CD14-positive monocyte (primary cell): ENCODE measurements at regions not wholly inside any gene's neighbourhood (a gene's known extent, or its start where the extent isn't known, plus 50 kb on each side); places are given as distances from the start of the nearest gene placed in this dataset.

Source experiments
- DNase-seq, 3 donors: peaks; one replicate each; pipeline ENCODE4 v3.0.0-alpha.2; 2011 to 2022
- H2AFZ ChIP-seq: 2 replicates; pipeline ENCODE4 v1.6.0; 2012; ENCODE audit warnings: mild to moderate bottlenecking, low read depth, low read length, inconsistent platforms; ENCODE audit not compliant: insufficient read depth, poor library complexity, severe bottlenecking
- H3K27ac ChIP-seq, 2 donors: 1 replicate in 1 of 2; 2 replicates in 1 of 2; pipeline ENCODE4 v1.5.1; 2012 to 2013; ENCODE audit warnings: low read length in 2 of 2, control low read depth in 1 of 2, inconsistent platforms in 1 of 2, low read depth in 1 of 2, mild to moderate bottlenecking in 1 of 2
- H3K27me3 ChIP-seq, 2 donors: one replicate each; pipeline versions ENCODE4 v1.6.0 to v1.6.1; 2011 to 2013; ENCODE audit warnings: low read length in 2 of 2; ENCODE audit not compliant: control insufficient read depth in 2 of 2, insufficient read depth in 2 of 2
- H3K36me3 ChIP-seq, 2 donors: replicated peaks in 1 of 2; 1 replicate in 1 of 2; 2 replicates in 1 of 2; pipeline versions ENCODE4 v1.5.1 to v1.6.1; 2012 to 2013; ENCODE audit warnings: low read length in 2 of 2, control low read depth in 1 of 2, inconsistent platforms in 1 of 2, mild to moderate bottlenecking in 1 of 2; ENCODE audit not compliant: insufficient read depth in 2 of 2, control insufficient read depth in 1 of 2
- H3K4me1 ChIP-seq, 2 donors: 1 replicate in 1 of 2; 2 replicates in 1 of 2; pipeline versions ENCODE4 v1.5.1 to v1.6.1; 2012 to 2013; ENCODE audit warnings: low read length in 2 of 2, control low read depth in 1 of 2, inconsistent platforms in 1 of 2, mild to moderate bottlenecking in 1 of 2, moderate library complexity in 1 of 2; ENCODE audit not compliant: insufficient read depth in 2 of 2, control insufficient read depth in 1 of 2
- H3K4me2 ChIP-seq: replicated peaks from 2 replicates; pipeline ENCODE3; 2012; ENCODE audit warnings: low read length, moderate library complexity, mild to moderate bottlenecking; ENCODE audit not compliant: poor library complexity, severe bottlenecking; ENCODE audit errors: extremely low read depth
- H3K4me3 ChIP-seq, 3 experiments: fragments of 200-600 bp in 1 of 3; sonication (generic) in 1 of 3; replicated peaks in 1 of 3; 1 replicate in 2 of 3; 2 replicates in 1 of 3; pipeline ENCODE4 v1.5.1; 2011 to 2013; ENCODE audit warnings: low read length in 3 of 3, mild to moderate bottlenecking in 3 of 3, control low read depth in 2 of 3, low read depth in 2 of 3, inconsistent platforms in 1 of 3, moderate library complexity in 1 of 3
- H3K79me2 ChIP-seq: 2 replicates; pipeline ENCODE4 v1.6.0; 2012; ENCODE audit warnings: mild to moderate bottlenecking, control low read depth, inconsistent platforms, low read length, moderate library complexity; ENCODE audit not compliant: insufficient read depth
- H3K9ac ChIP-seq: 2 replicates; pipeline ENCODE4 v1.6.0; 2017; ENCODE audit warnings: low read length, mild to moderate bottlenecking; ENCODE audit not compliant: insufficient read depth, poor library complexity, severe bottlenecking
- H3K9me3 ChIP-seq, 2 donors: replicated peaks in 1 of 2; 1 replicate in 1 of 2; 2 replicates in 1 of 2; pipeline versions ENCODE4 v1.5.1 to v1.6.1; 2012 to 2013; ENCODE audit warnings: low read length in 2 of 2, control low read depth in 1 of 2; ENCODE audit not compliant: control insufficient read depth in 1 of 2, insufficient read depth in 1 of 2
- H4K20me1 ChIP-seq: 2 replicates; pipeline ENCODE4 v1.6.0; 2012; ENCODE audit warnings: mild to moderate bottlenecking, low read length, control low read depth, moderate library complexity; ENCODE audit not compliant: insufficient read depth
- H3K27ac Mint-ChIP-seq, 7 donors: one replicate each; pipeline ENCODE4 v1.8.0; 2020; ENCODE audit warnings: mild to moderate bottlenecking in 7 of 7, mixed read lengths in 7 of 7, moderate library complexity in 6 of 7, inconsistent platforms in 2 of 7
- H3K27me3 Mint-ChIP-seq, 3 donors: one replicate each; pipeline ENCODE4 v1.8.0; 2021 to 2022; ENCODE audit warnings: low read depth in 3 of 3, mild to moderate bottlenecking in 3 of 3, mixed read lengths in 3 of 3, moderate library complexity in 3 of 3, inconsistent platforms in 1 of 3
- H3K36me3 Mint-ChIP-seq, 2 donors: one replicate each; pipeline ENCODE4 v1.8.0; 2020; ENCODE audit warnings: mixed read lengths in 2 of 2, inconsistent platforms in 1 of 2, mild to moderate bottlenecking in 1 of 2
- H3K4me1 Mint-ChIP-seq: one replicate; pipeline ENCODE4 v1.8.0; 2020; ENCODE audit warnings: mild to moderate bottlenecking, mixed read lengths
- H3K4me3 Mint-ChIP-seq, 2 donors: one replicate each; pipeline ENCODE4 v1.8.0; 2020; ENCODE audit warnings: mild to moderate bottlenecking in 2 of 2, mixed read lengths in 2 of 2, moderate library complexity in 1 of 2
- H3K9me3 Mint-ChIP-seq, 7 donors: one replicate each; pipeline ENCODE4 v1.8.0; 2020 to 2022; ENCODE audit warnings: mixed read lengths in 7 of 7, mild to moderate bottlenecking in 6 of 7, moderate library complexity in 6 of 7, inconsistent platforms in 2 of 7
- WGBS: methylation state at CpG from one replicate; pipeline ENCODE4 v1.1.5; 2013; ENCODE audit warnings: missing lambda C conversion rate; ENCODE audit not compliant: insufficient coverage; 5-methylcytosine and 5-hydroxymethylcytosine counted together
- intact Hi-C, 2 donors: fragments of 100-400 bp; cut with micrococcal nuclease; formaldehyde crosslinking; loops; one replicate each; pipeline versions ENCODE4 v1.15.0 to v1.15.1; 2023
- TF ChIP-seq, protein P1 (sequence below): fragments of 200-600 bp; IDR thresholded peaks from one replicate; pipeline ENCODE4 v1.8.0; 2022; ENCODE audit warnings: antibody characterized with exemption, mild to moderate bottlenecking

DNA sequence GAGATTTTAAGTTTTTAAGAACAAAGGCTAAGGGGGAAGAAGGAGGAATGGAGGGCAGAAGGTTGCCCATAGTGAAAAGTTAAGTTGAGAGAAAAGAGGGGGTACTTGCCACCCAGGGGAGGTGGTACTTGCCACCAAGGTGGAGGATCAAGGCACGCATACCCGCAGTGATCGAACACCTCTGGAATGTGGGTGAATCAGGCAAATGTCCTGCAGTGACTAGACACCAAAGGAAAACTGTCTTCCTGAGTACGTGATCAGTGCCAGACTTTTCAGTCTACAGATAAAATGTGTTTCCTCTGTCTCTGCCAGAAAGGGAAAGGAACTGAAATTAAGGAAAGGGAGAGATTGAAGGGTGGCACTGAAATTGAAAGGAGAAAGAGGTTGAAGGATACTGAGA lies 2285.3 kb downstream of the TP53TG3F start:
- Histone ChIP-seq H3K9me3 (peaks cover 67% of the 10 kb centered on the region in 2 donors), H3K27ac (no peak overlapping the region), H3K4me1 (no peaks in the 10 kb centered on the region), H3K4me2 (no peak overlapping the region), H3K9ac (no peak overlapping the region), H2AFZ (no peak overlapping the region), H3K27me3 (no peaks in the 10 kb centered on the region), H3K36me3 (no peaks in the 10 kb centered on the region), H4K20me1 (no peaks in the 10 kb centered on the region), H3K79me2 (no peaks in the 10 kb centered on the region), H3K4me3 (no peak overlapping the region)
- DNase-seq: no peak
- H3K27ac Mint-ChIP-seq: no peak overlapping the region
- WGBS: 81% methylated on average over 3 of the region's 4 CpGs
- H3K4me1 Mint-ChIP-seq: no peaks in the 10 kb centered on the region
- H3K4me3 Mint-ChIP-seq: no peak overlapping the region
- TF ChIP-seq, protein P1, sequence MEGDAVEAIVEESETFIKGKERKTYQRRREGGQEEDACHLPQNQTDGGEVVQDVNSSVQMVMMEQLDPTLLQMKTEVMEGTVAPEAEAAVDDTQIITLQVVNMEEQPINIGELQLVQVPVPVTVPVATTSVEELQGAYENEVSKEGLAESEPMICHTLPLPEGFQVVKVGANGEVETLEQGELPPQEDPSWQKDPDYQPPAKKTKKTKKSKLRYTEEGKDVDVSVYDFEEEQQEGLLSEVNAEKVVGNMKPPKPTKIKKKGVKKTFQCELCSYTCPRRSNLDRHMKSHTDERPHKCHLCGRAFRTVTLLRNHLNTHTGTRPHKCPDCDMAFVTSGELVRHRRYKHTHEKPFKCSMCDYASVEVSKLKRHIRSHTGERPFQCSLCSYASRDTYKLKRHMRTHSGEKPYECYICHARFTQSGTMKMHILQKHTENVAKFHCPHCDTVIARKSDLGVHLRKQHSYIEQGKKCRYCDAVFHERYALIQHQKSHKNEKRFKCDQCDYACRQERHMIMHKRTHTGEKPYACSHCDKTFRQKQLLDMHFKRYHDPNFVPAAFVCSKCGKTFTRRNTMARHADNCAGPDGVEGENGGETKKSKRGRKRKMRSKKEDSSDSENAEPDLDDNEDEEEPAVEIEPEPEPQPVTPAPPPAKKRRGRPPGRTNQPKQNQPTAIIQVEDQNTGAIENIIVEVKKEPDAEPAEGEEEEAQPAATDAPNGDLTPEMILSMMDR: no peak
- H3K36me3 Mint-ChIP-seq: no peaks in the 10 kb centered on the region
- H3K27me3 Mint-ChIP-seq: peaks cover 0 to under 1% (median 0%) of the 10 kb centered on the region in 3 donors
- intact Hi-C loops: no loop called here
- H3K9me3 Mint-ChIP-seq: peaks cover 43 to 66% (median 56%) of the 10 kb centered on the region in 7 donors

DNA sequence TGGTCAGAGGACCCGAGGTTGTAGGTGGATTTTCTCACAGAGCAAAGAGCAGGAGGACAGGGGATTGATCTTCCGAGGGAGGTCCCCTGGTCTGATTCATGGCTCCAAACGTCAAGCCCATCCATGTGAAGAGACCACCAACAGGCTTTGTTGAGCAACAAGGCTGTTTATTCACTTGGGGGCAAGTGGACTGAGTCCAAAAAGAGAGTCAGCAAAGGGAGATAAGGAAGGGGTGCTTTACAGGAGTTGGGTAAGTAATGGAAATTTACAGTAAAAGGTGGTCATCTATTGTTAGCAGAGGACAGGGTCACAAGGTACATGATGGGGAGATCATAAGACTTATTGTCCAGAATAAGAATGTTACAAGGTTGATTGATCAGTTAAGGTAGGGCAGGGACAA lies 2285.8 kb downstream of the TP53TG3F start:
- H3K36me3 Mint-ChIP-seq: no peaks in the 10 kb centered on the region
- Histone ChIP-seq H3K4me3 (no peak overlapping the region), H3K4me1 (no peaks in the 10 kb centered on the region), H2AFZ (no peak overlapping the region), H3K9me3 (peaks cover 71 to 72% of the 10 kb centered on the region in 2 donors), H4K20me1 (no peaks in the 10 kb centered on the region), H3K9ac (no peak overlapping the region), H3K4me2 (no peak overlapping the region), H3K27me3 (no peaks in the 10 kb centered on the region), H3K36me3 (no peaks in the 10 kb centered on the region), H3K27ac (no peak overlapping the region), H3K79me2 (no peaks in the 10 kb centered on the region)
- no peak overlapping the region for H3K27ac Mint-ChIP-seq
- DNase-seq: no peak
- WGBS: 62% methylated on average over 3 of the region's 3 CpGs
- peaks cover 46 to 66% (median 60%) of the 10 kb centered on the region in 7 donors for H3K9me3 Mint-ChIP-seq
- no peaks in the 10 kb centered on the region for H3K4me1 Mint-ChIP-seq
- no peak overlapping the region for H3K4me3 Mint-ChIP-seq
- no peaks in the 10 kb centered on the region for H3K27me3 Mint-ChIP-seq
- TF ChIP-seq, protein P1: no peak
- intact Hi-C loops: no loop called here
